SK-N-SH (cell line): ENCODE measurements at regions not wholly inside any gene's neighbourhood (a gene's known extent, or its start where the extent isn't known, plus 50 kb on each side); places are given as distances from the start of the nearest gene placed in this dataset.

Source experiments
- CTCF ChIA-PET: fragments of 300-600, 350-600 bp; formaldehyde crosslinking; extraction: SDS; loops from one replicate; lab custom pipeline; 2021; lab: Yijun Ruan, JAX
- POLR2A ChIA-PET: fragments of 350-600 bp; sonication (Branson Sonifier 250); formaldehyde crosslinking; extraction: SDS; loops from one replicate; lab custom pipeline; 2020; ENCODE audit warnings: antibody characterized with exemption, inconsistent platforms; lab: Yijun Ruan, JAX
- DNase-seq: peaks from one replicate; pipeline ENCODE4 v3.0.0; 2012
- H2AFZ ChIP-seq: fragments of 200-600 bp; sonication (generic); 2 replicates; pipeline ENCODE4 v1.8.1; 2016; ENCODE audit warnings: antibody characterized with exemption, mild to moderate bottlenecking, low read depth
- H3F3A ChIP-seq: fragments of 200-600 bp; sonication (generic); replicated peaks from 2 replicates; pipeline ENCODE3; 2016; ENCODE audit warnings: antibody characterized with exemption, mild to moderate bottlenecking; ENCODE audit not compliant: insufficient read depth
- H3K27ac ChIP-seq, 2 experiments: fragments of 200-500 bp in 1 of 2; fragments of 200-600 bp in 1 of 2; sonication (Bioruptor generic) in 1 of 2; sonication (generic), shearing (Covaris generic) in 1 of 2; 2 replicates each; pipeline versions ENCODE4 v1.5.1 to v1.6.1; 2014 to 2016; ENCODE audit warnings: low read depth in 2 of 2, inconsistent platforms in 1 of 2, low read length in 1 of 2, mild to moderate bottlenecking in 1 of 2, mixed read lengths in 1 of 2
- H3K27me3 ChIP-seq: fragments of 200-600 bp; sonication (generic), shearing (Covaris generic); 2 replicates; pipeline ENCODE4 v1.6.1; 2016; ENCODE audit warnings: mixed run types; ENCODE audit not compliant: insufficient read depth
- H3K36me3 ChIP-seq, 2 experiments: fragments of 200-500 bp in 1 of 2; fragments of 200-600 bp in 1 of 2; sonication (Bioruptor generic) in 1 of 2; sonication (generic) in 1 of 2; replicated peaks in 1 of 2; 2 replicates each; pipeline versions ENCODE3 to v1.5.1; 2014 to 2016; ENCODE audit warnings: low read length in 1 of 2, mild to moderate bottlenecking in 1 of 2; ENCODE audit not compliant: insufficient read depth in 2 of 2, control insufficient read depth in 1 of 2
- H3K4me1 ChIP-seq, 2 experiments: fragments of 200-500 bp in 1 of 2; fragments of 200-600 bp in 1 of 2; sonication (Bioruptor generic) in 1 of 2; sonication (generic), shearing (Covaris generic) in 1 of 2; 2 replicates each; pipeline versions ENCODE4 v1.5.1 to v1.6.1; 2014 to 2016; ENCODE audit warnings: low read depth in 1 of 2, low read length in 1 of 2, mixed run types in 1 of 2; ENCODE audit not compliant: insufficient read depth in 2 of 2, control insufficient read depth in 1 of 2
- H3K4me2 ChIP-seq: fragments of 200-600 bp; sonication (generic), shearing (Covaris generic); 2 replicates; pipeline ENCODE4 v1.6.1; 2017; ENCODE audit warnings: mixed run types
- H3K4me3 ChIP-seq, 2 experiments: fragments of 200-500 bp in 1 of 2; fragments of 200-600 bp in 1 of 2; sonication (Bioruptor generic) in 1 of 2; sonication (generic), shearing (Covaris generic) in 1 of 2; 2 replicates each; pipeline versions ENCODE4 v1.5.1 to v1.8.1; 2014 to 2016; ENCODE audit warnings: low read depth in 2 of 2, inconsistent platforms in 1 of 2, low read length in 1 of 2, mild to moderate bottlenecking in 1 of 2, mixed read lengths in 1 of 2, moderate library complexity in 1 of 2
- H3K79me2 ChIP-seq: fragments of 200-600 bp; sonication (generic); 2 replicates; pipeline ENCODE4 v1.8.1; 2017; ENCODE audit warnings: mild to moderate bottlenecking; ENCODE audit not compliant: insufficient read depth
- H3K9ac ChIP-seq: fragments of 200-600 bp; sonication (generic); 2 replicates; pipeline ENCODE4 v1.6.1; 2017; ENCODE audit warnings: mixed run types
- H3K9me2 ChIP-seq: fragments of 200-600 bp; sonication (generic); 2 replicates; pipeline ENCODE4 v1.6.1; 2017; ENCODE audit warnings: mixed run types
- H3K9me3 ChIP-seq: fragments of 200-600 bp; sonication (generic); 2 replicates; pipeline ENCODE4 v1.6.1; 2017; ENCODE audit warnings: mixed run types, mild to moderate bottlenecking, moderate library complexity
- H4K20me1 ChIP-seq: fragments of 200-600 bp; sonication (generic); 2 replicates; pipeline ENCODE4 v1.6.1; 2017; ENCODE audit warnings: mild to moderate bottlenecking, mixed run types; ENCODE audit not compliant: insufficient read depth
- ELF1 ChIP-seq: IDR thresholded peaks from 2 replicates; pipeline ENCODE4 v1.4.0; 2012
- EP300 ChIP-seq, 2 experiments: IDR thresholded peaks; 2 replicates each; pipeline versions ENCODE4 v1.4.0 to v1.6.1; 2012; ENCODE audit warnings: borderline replicate concordance in 1 of 2, low read depth in 1 of 2, low read length in 1 of 2
- FOSL2 ChIP-seq: IDR thresholded peaks from 2 replicates; pipeline ENCODE4 v1.4.0; 2012; ENCODE audit warnings: low read depth, mild to moderate bottlenecking, moderate library complexity, borderline replicate concordance
- FOXJ3 ChIP-seq: sonication (generic); formaldehyde crosslinking; IDR thresholded peaks from 2 replicates; pipeline ENCODE4 v1.5.1; 2020; ENCODE audit warnings: mild to moderate bottlenecking, missing genetic modification reagents
- GABPA ChIP-seq: IDR thresholded peaks from 2 replicates; pipeline ENCODE4 v1.4.0; 2012; ENCODE audit warnings: low read depth, mild to moderate bottlenecking
- GATA2 ChIP-seq: sonication (generic); formaldehyde crosslinking; IDR thresholded peaks from 2 replicates; pipeline ENCODE4 v1.5.0; 2020; ENCODE audit warnings: mild to moderate bottlenecking, missing genetic modification reagents
- JUND ChIP-seq: IDR thresholded peaks from 2 replicates; pipeline ENCODE4 v1.4.0; 2012
- MXI1 ChIP-seq: IDR thresholded peaks from 2 replicates; pipeline ENCODE4 v1.6.1; 2012; ENCODE audit warnings: mild to moderate bottlenecking, low read depth, low read length, improper control_type of control experiment
- NFIC ChIP-seq: IDR thresholded peaks from 2 replicates; pipeline ENCODE4 v1.4.0; 2012; ENCODE audit warnings: borderline replicate concordance
- NRF1 ChIP-seq: IDR thresholded peaks from 2 replicates; pipeline ENCODE4 v1.6.1; 2012; ENCODE audit warnings: low read depth, mild to moderate bottlenecking, low read length
- RAD21 ChIP-seq: IDR thresholded peaks from 2 replicates; pipeline ENCODE4 v1.6.1; 2012; ENCODE audit warnings: mild to moderate bottlenecking, low read length
- REST ChIP-seq: IDR thresholded peaks from 2 replicates; pipeline ENCODE4 v1.6.1; 2012; ENCODE audit warnings: mild to moderate bottlenecking, low read depth, low read length, moderate library complexity
- RFX5 ChIP-seq: IDR thresholded peaks from 2 replicates; pipeline ENCODE4 v1.6.1; 2012; ENCODE audit warnings: mild to moderate bottlenecking, improper control_type of control experiment, low read length
- SIN3A ChIP-seq: IDR thresholded peaks from 2 replicates; pipeline ENCODE4 v1.6.1; 2012; ENCODE audit warnings: low read depth, mild to moderate bottlenecking, low read length, moderate library complexity, borderline replicate concordance
- TAF1 ChIP-seq: IDR thresholded peaks from 2 replicates; pipeline ENCODE4 v1.6.1; 2012; ENCODE audit warnings: low read depth, mild to moderate bottlenecking, low read length, moderate library complexity, borderline replicate concordance
- TCF12 ChIP-seq: IDR thresholded peaks from 2 replicates; pipeline ENCODE4 v1.4.0; 2012
- WGBS: methylation state at CpG from one replicate; pipeline ENCODE4 v1.1.6; 2017; ENCODE audit warnings: low lambda C conversion rate; 5-methylcytosine and 5-hydroxymethylcytosine counted together
- TF ChIP-seq, protein P1 (sequence below): fragments of 150-350 bp; IDR thresholded peaks from 2 replicates; pipeline ENCODE4 v1.6.1; 2016; ENCODE audit warnings: mild to moderate bottlenecking, low read depth, low read length
- TF ChIP-seq, protein P2 (sequence below): IDR thresholded peaks from 2 replicates; pipeline ENCODE4 v1.4.0; 2012; ENCODE audit warnings: low read depth, borderline replicate concordance
- TF ChIP-seq, protein P3 (sequence below): IDR thresholded peaks from 2 replicates; pipeline ENCODE4 v1.4.0; 2012; ENCODE audit warnings: low read depth
- TF ChIP-seq, protein P4 (sequence below): IDR thresholded peaks from 2 replicates; pipeline ENCODE4 v1.4.0; 2012; ENCODE audit warnings: low read depth, borderline replicate concordance

- TF ChIP-seq TAF1 (no peak), TCF12 (no peak), RAD21 (no peak), EP300 (IDR thresholded peaks at IDR 0.05; ENCODE audit: borderline replicate concordance in 1 of 2, low read depth in 1 of 2, low read length in 1 of 2) (no peak), FOXJ3 (CRISPR knock-in tag) (no peak), NFIC (no peak), REST (no peak), MXI1 (no peak)
- TF ChIP-seq, protein P1, sequence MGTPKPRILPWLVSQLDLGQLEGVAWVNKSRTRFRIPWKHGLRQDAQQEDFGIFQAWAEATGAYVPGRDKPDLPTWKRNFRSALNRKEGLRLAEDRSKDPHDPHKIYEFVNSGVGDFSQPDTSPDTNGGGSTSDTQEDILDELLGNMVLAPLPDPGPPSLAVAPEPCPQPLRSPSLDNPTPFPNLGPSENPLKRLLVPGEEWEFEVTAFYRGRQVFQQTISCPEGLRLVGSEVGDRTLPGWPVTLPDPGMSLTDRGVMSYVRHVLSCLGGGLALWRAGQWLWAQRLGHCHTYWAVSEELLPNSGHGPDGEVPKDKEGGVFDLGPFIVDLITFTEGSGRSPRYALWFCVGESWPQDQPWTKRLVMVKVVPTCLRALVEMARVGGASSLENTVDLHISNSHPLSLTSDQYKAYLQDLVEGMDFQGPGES = no peak
These were observed 134.9 kb downstream of the RHOU start (continued) for GRCh38 chr1:228870041-228870713.

DNA sequence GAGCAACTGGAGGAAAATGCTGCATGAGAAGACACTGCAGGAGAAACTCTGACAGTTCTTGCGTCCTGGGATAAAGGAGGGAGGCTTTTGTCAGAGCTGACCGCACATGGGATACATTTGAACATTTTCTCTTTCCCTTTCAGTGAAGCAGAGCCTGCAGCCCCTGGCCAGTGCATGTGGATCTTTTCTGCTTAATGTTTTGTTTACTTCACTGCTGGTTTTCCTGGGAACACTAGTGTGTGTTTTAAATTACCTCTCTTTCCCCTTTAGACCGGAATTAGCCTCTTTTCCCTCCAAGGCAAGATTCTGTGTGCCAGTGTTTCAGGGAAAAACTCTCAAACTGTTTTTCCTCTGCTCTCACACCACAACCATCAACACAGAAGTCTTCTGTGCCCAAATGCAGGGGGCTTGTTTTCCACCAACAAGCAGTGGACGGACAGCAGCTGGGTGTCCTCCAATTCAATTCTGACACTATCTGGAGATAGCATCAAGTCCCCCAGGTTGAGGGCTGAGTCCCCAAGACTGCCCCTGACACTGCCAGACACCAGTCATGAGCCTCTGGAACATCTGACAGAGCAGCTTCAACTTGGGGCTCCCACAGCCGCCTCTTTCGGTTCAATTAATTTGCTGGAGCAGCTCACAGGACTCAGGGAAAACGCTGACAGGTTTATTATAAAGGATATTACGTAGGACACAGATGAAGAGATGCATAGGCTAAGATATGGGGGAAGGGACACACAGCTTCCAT, 136.2 kb downstream of the RHOU start:
- H4K20me1 ChIP-seq = no peaks in the 10 kb centered on the region
- peak overlapping the region in 1 of 2 experiments; percentile 84; a peak in 2 of 4 replicates for H3K27ac ChIP-seq
- H3K4me1 ChIP-seq = peaks cover 0 to 48% of the 10 kb centered on the region in 2 experiments; a peak in 2 of 4 replicates
- no peak for DNase-seq
- ChIA-PET POLR2A (interaction anchor here (0.5 to 1.6 kb wide), 2 partner anchors 34 to 187 kb away, joined by 3 to 5 read pairs; no protein-coding TSS in a partner anchor), CTCF (interaction anchor here (1.0 to 4.9 kb wide), 3 partner anchors 21 to 358 kb away, joined by 3 to 29 read pairs (median 3); no protein-coding TSS in a partner anchor)
- H3K27me3 ChIP-seq = no peaks in the 10 kb centered on the region
- no peaks in the 10 kb centered on the region for H3K9me2 ChIP-seq
- 73% methylated on average over 8 of the region's 8 CpGs for WGBS
- no peak overlapping the region for H3K4me2 ChIP-seq
- H3K9ac ChIP-seq = no peak overlapping the region
- no peaks in the 10 kb centered on the region for H3K9me3 ChIP-seq
- H2AFZ ChIP-seq = no peak overlapping the region
- no peaks in the 10 kb centered on the region for H3K36me3 ChIP-seq
- H3K79me2 ChIP-seq = no peaks in the 10 kb centered on the region
- H3F3A ChIP-seq = no peaks in the 10 kb centered on the region
- no peak overlapping the region for H3K4me3 ChIP-seq
- TF ChIP-seq GATA2 = peak; percentile 80
- TF ChIP-seq, protein P2, sequence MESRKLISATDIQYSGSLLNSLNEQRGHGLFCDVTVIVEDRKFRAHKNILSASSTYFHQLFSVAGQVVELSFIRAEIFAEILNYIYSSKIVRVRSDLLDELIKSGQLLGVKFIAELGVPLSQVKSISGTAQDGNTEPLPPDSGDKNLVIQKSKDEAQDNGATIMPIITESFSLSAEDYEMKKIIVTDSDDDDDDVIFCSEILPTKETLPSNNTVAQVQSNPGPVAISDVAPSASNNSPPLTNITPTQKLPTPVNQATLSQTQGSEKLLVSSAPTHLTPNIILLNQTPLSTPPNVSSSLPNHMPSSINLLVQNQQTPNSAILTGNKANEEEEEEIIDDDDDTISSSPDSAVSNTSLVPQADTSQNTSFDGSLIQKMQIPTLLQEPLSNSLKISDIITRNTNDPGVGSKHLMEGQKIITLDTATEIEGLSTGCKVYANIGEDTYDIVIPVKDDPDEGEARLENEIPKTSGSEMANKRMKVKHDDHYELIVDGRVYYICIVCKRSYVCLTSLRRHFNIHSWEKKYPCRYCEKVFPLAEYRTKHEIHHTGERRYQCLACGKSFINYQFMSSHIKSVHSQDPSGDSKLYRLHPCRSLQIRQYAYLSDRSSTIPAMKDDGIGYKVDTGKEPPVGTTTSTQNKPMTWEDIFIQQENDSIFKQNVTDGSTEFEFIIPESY = no peak
- TF ChIP-seq NRF1 = no peak
- peak; percentile 59; the same call in 1 of the 2 replicates for TF ChIP-seq MXI1
- no peak for TF ChIP-seq ELF1
- TF ChIP-seq RFX5 = no peak
- TF ChIP-seq, protein P1 = no peak
- no peak for TF ChIP-seq NFIC
- no peak for TF ChIP-seq SIN3A
- peak in 1 of 2 experiments; percentile 55; a peak in 1 of 4 replicates for TF ChIP-seq EP300 (IDR thresholded peaks at IDR 0.05; ENCODE audit: borderline replicate concordance in 1 of 2, low read depth in 1 of 2, low read length in 1 of 2)
- TF ChIP-seq GABPA = no peak
- no peak for TF ChIP-seq FOSL2
- TF ChIP-seq RAD21 = 0 out of 2 replicates have a peak, but pooled peaks have one; percentile 9
- TF ChIP-seq JUND = no peak
- TF ChIP-seq, protein P3, sequence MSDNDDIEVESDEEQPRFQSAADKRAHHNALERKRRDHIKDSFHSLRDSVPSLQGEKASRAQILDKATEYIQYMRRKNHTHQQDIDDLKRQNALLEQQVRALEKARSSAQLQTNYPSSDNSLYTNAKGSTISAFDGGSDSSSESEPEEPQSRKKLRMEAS = no peak
- TF ChIP-seq, protein P4, sequence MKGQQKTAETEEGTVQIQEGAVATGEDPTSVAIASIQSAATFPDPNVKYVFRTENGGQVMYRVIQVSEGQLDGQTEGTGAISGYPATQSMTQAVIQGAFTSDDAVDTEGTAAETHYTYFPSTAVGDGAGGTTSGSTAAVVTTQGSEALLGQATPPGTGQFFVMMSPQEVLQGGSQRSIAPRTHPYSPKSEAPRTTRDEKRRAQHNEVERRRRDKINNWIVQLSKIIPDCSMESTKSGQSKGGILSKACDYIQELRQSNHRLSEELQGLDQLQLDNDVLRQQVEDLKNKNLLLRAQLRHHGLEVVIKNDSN = no peak
